ENCODE measurements at regions not wholly inside any gene's neighbourhood (a gene's known extent, or its start where the extent isn't known, plus 50 kb on each side); places are given as distances from the start of the nearest gene placed in this dataset.

GRCh38 chr4:98765771-98766170 is 107.4 kb upstream of the TSPAN5 start:
- no peak for DNase-seq

- no peak for DNase-seq
Measured at GRCh38 chr4:98758182-98758581, 99.8 kb upstream of the TSPAN5 start.

GRCh38 chr4:98754736-98755135 is 96.3 kb upstream of the TSPAN5 start:
- no peak for DNase-seq

- DNase-seq = no peak
Measured at GRCh38 chr4:98749206-98749605, 90.8 kb upstream of the TSPAN5 start.

GRCh38 chr4:98748609-98749008 is 90.2 kb upstream of the TSPAN5 start:
- no peak for DNase-seq

- peak in 2 of 58 donors; percentile 1 to 7 for DNase-seq
Measured at GRCh38 chr4:98747393-98748091, 89.1 kb upstream of the TSPAN5 start.

GRCh38 chr4:98746936-98747335 is 88.5 kb upstream of the TSPAN5 start:
- no peak for DNase-seq

- DNase-seq = no peak
Measured at GRCh38 chr4:98746530-98746929, 88.1 kb upstream of the TSPAN5 start.

- peak in 1 of 58 donors; percentile 1 for DNase-seq
Measured at GRCh38 chr4:98745366-98745765, 87.0 kb upstream of the TSPAN5 start.

- DNase-seq = no peak
Measured at GRCh38 chr4:98744372-98745150, 86.2 kb upstream of the TSPAN5 start.

GRCh38 chr4:98741952-98742351 is 83.5 kb upstream of the TSPAN5 start:
- DNase-seq = no peak

- no peak for DNase-seq
Measured at GRCh38 chr4:98739751-98740150, 81.3 kb upstream of the TSPAN5 start.

GRCh38 chr4:98733601-98734000 is 75.2 kb upstream of the TSPAN5 start:
- no peak for DNase-seq

GRCh38 chr4:98728871-98729270 is 70.5 kb upstream of the TSPAN5 start:
- DNase-seq = no peak

GRCh38 chr4:98728433-98728832 is 70.0 kb upstream of the TSPAN5 start:
- DNase-seq = peak in 27 of 58 donors; percentile 1 to 58 (median 10)

GRCh38 chr4:98722000-98722399 is 63.6 kb upstream of the TSPAN5 start:
- no peak for DNase-seq

- DNase-seq = no peak
Measured at GRCh38 chr4:98720871-98721480, 62.6 kb upstream of the TSPAN5 start.

- DNase-seq = no peak
Measured at GRCh38 chr4:98716796-98717195, 58.4 kb upstream of the TSPAN5 start.

GRCh38 chr4:98712607-98713006 is 54.2 kb upstream of the TSPAN5 start:
- DNase-seq = no peak

GRCh38 chr4:98711526-98711925 is 53.1 kb upstream of the TSPAN5 start:
- no peak for DNase-seq

- no peak for DNase-seq
Measured at GRCh38 chr4:98710831-98711230, 52.4 kb upstream of the TSPAN5 start.
